GM19463 (cell line): ENCODE measurements at regions not wholly inside any gene's neighbourhood (a gene's known extent, or its start where the extent isn't known, plus 50 kb on each side); places are given as distances from the start of the nearest gene placed in this dataset.
A peak's percentile ranks its signal among the peaks of the same experiment; 100 is the strongest.

Source experiments
- ATAC-seq: cut with Tn5 transposase; IDR thresholded peaks from one replicate; pipeline ENCODE4 v1.9.1; 2021; ENCODE audit warnings: mild to moderate bottlenecking, moderate library complexity; ENCODE audit not compliant: unreplicated experiment

- no peak for ATAC-seq
Observed at GRCh38 chr13:76463314-76463713, 422.9 kb downstream of the KCTD12 start.

GRCh38 chr13:76461999-76462398 is 424.2 kb downstream of the KCTD12 start:
- ATAC-seq, result no peak

- ATAC-seq, result no peak
Observed at GRCh38 chr13:76461484-76461883, 424.7 kb downstream of the KCTD12 start.

- ATAC-seq, result no peak
Observed at GRCh38 chr13:76459863-76460262, 426.3 kb downstream of the KCTD12 start.

GRCh38 chr13:76455960-76456359 is 430.2 kb downstream of the KCTD12 start:
- ATAC-seq, result no peak

- no peak for ATAC-seq
Observed at GRCh38 chr13:76454991-76455390, 431.2 kb downstream of the KCTD12 start.

GRCh38 chr13:76449716-76450115 is 436.5 kb downstream of the KCTD12 start:
- ATAC-seq, result no peak

- ATAC-seq, result no peak
Observed at GRCh38 chr13:76446191-76446590, 440.0 kb downstream of the KCTD12 start.

GRCh38 chr13:76440568-76440967 is 445.6 kb downstream of the KCTD12 start:
- peak; percentile 86 for ATAC-seq

GRCh38 chr13:76439546-76439945 is 446.7 kb downstream of the KCTD12 start:
- no peak for ATAC-seq

GRCh38 chr13:76438050-76438449 is 448.2 kb downstream of the KCTD12 start:
- ATAC-seq, result no peak

- no peak for ATAC-seq
Observed at GRCh38 chr13:76425935-76426334, 460.3 kb downstream of the KCTD12 start.

GRCh38 chr13:76421011-76421410 is 465.2 kb downstream of the KCTD12 start:
- ATAC-seq, result no peak

- no peak for ATAC-seq
Observed at GRCh38 chr13:76418404-76418803, 467.8 kb downstream of the KCTD12 start.

GRCh38 chr13:76414320-76414719 is 471.9 kb downstream of the KCTD12 start:
- ATAC-seq, result no peak

GRCh38 chr13:76406243-76406642 is 480.0 kb downstream of the KCTD12 start:
- no peak for ATAC-seq

- ATAC-seq, result no peak
Observed at GRCh38 chr13:76398425-76398824, 487.8 kb downstream of the KCTD12 start.

- ATAC-seq, result no peak
Observed at GRCh38 chr13:76397413-76397812, 488.8 kb downstream of the KCTD12 start.

GRCh38 chr13:76389321-76389720 is 496.9 kb downstream of the KCTD12 start:
- ATAC-seq, result no peak

GRCh38 chr13:76387566-76387965 is 498.6 kb downstream of the KCTD12 start:
- ATAC-seq, result no peak

GRCh38 chr13:76386321-76386720 is 499.9 kb downstream of the KCTD12 start:
- no peak for ATAC-seq

GRCh38 chr13:76385586-76385985 is 500.6 kb downstream of the KCTD12 start:
- ATAC-seq, result no peak

GRCh38 chr13:76383676-76384461 is 502.3 kb downstream of the KCTD12 start:
- ATAC-seq, result no peak
